ENCODE measurements at regions not wholly inside any gene's neighbourhood (a gene's known extent, or its start where the extent isn't known, plus 50 kb on each side); places are given as distances from the start of the nearest gene placed in this dataset.

DNA sequence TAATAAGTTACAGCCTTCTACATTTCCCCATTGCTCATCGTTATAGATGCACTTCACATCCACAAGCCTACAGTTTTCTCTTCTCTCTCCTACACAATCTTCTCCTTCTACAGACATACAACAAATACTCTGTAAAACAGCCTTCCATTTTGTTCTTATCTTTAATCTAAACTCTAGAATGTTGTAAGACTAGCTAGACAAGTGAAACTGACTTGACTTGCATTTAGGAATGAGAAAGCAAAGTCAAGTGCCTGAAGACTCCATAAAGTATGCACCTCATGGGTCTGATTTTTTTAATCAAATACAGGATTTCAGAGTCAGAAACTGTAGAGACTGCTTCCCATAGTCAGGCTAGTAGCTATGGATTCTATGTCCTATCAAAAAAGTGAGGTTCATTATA, 190.3 kb downstream of the KLHL28 start:
- TF ChIP-seq ELF4 (IDR thresholded peaks at IDR 0.05) (no peak), CTBP1 (IDR thresholded peaks at IDR 0.05; ENCODE audit: borderline replicate concordance) (no peak), ZNF384 (IDR thresholded peaks at IDR 0.05) (no peak), SP1 (IDR thresholded peaks at IDR 0.05) (no peak), TARDBP (IDR thresholded peaks at IDR 0.05) (no peak)

Measured in HEK293T (cell line).